ENCODE measurements at regions not wholly inside any gene's neighbourhood (a gene's known extent, or its start where the extent isn't known, plus 50 kb on each side); places are given as distances from the start of the nearest gene placed in this dataset.

DNA sequence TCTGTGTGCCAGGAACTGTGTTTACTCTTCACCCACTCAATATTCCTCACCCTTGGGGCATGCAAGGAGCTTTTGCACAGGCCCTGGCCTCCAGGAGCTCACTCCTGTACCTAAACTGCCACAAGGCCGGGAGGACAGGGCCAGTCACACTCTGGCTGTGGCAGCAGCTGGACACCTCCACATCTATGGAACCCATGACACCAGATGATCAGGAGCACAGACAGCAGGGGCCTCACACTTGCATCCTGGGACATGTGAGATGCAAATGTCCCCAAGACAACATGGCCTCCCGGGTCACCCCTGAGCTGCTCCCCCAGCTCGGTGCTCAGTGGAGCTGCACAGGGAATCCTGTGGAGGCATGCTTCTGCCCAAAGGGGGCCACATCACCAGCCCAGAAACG lies 61.8 kb upstream of the SLC66A3 start:
- Mint-ChIP-seq H3K36me3 (ENCODE audit: low read depth) (no peaks in the 10 kb centered on the region), H3K27me3 (no peaks in the 10 kb centered on the region), H3K4me1 (ENCODE audit: low read depth) (no peaks in the 10 kb centered on the region), H3K9me3 (no peaks in the 10 kb centered on the region), H3K4me3 (no peak overlapping the region), H3K27ac (no peak overlapping the region)
- Histone ChIP-seq H3K4me3 (ENCODE audit: low read length) (no peak overlapping the region), H3K4me1 (ENCODE audit: insufficient read depth, low read length) (no peaks in the 10 kb centered on the region), H3K27ac (ENCODE audit: low read depth in 1 of 2, low read length in 2 of 2) (no peak overlapping the region), H3K27me3 (ENCODE audit: control insufficient read depth in 1 of 2, insufficient read depth in 2 of 2, low read length in 2 of 2) (no peaks in the 10 kb centered on the region), H3K9me3 (ENCODE audit: control insufficient read depth in 1 of 2, insufficient read depth in 1 of 2, low read length in 2 of 2) (no peaks in the 10 kb centered on the region), H3K36me3 (ENCODE audit: insufficient read depth, low read length) (no peaks in the 10 kb centered on the region)
- DNase-seq = no peak
- ChIA-PET POLR2A (interaction anchor here (1.4 kb wide), 1 partner anchor 11 kb away, joined by 4 read pairs; no protein-coding TSS in a partner anchor), CTCF (no interaction called here)
- intact Hi-C loops (cut with DNase I, micrococcal nuclease) = no loop called here
- TF ChIP-seq, protein P1, sequence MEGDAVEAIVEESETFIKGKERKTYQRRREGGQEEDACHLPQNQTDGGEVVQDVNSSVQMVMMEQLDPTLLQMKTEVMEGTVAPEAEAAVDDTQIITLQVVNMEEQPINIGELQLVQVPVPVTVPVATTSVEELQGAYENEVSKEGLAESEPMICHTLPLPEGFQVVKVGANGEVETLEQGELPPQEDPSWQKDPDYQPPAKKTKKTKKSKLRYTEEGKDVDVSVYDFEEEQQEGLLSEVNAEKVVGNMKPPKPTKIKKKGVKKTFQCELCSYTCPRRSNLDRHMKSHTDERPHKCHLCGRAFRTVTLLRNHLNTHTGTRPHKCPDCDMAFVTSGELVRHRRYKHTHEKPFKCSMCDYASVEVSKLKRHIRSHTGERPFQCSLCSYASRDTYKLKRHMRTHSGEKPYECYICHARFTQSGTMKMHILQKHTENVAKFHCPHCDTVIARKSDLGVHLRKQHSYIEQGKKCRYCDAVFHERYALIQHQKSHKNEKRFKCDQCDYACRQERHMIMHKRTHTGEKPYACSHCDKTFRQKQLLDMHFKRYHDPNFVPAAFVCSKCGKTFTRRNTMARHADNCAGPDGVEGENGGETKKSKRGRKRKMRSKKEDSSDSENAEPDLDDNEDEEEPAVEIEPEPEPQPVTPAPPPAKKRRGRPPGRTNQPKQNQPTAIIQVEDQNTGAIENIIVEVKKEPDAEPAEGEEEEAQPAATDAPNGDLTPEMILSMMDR (IDR thresholded peaks at IDR 0.05) = no peak
- ATAC-seq (ENCODE audit: poor library complexity) = no peak

DNA sequence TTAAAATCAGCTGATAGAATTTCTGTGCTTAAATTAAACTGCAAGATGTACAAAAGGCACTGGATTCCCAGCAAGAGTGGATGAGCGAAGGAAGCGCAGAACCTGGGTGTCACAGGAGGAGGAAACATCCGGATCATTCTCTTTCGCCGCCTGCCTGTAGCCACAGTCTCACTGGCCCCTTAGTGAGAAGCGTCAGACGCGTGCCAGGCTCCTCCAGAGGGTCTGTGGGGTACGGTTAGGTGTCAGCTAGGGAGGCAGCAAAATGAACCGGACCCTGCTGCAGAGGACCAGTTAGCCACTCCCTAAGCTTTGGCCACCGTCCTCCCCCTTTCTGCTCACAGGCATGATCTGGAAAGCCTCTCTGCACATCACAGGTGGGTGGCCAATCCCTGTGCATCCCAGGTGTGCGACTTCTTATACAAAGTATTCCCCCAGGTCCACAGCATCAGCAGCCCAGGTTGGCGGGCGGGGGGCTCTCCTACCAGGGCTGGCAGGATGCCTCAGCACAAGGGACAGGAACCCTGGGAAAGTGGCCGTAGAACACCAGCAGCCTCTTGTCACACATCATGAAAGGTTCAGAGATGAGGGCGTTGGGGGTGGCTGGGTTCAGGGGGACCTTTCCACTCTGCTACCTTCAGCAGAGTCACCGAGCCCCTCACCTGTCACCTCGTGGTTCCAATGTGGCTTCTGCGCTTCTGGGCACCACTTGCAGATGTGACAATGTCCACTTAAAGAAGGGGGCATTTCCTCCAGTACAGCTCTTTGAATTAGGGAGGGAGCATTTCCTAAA lies 61.1 kb upstream of the SLC66A3 start:
- no peak for DNase-seq
- TF ChIP-seq, protein P1 (IDR thresholded peaks at IDR 0.05) = no peak
- H3K9me3 Mint-ChIP-seq = no peaks in the 10 kb centered on the region
- ATAC-seq (ENCODE audit: poor library complexity) = no peak
- ChIA-PET CTCF (no interaction called here), POLR2A (no interaction called here)
- Histone ChIP-seq H3K4me1 (ENCODE audit: insufficient read depth, low read length) (no peaks in the 10 kb centered on the region), H3K9me3 (ENCODE audit: control insufficient read depth in 1 of 2, insufficient read depth in 1 of 2, low read length in 2 of 2) (no peaks in the 10 kb centered on the region), H3K27me3 (ENCODE audit: control insufficient read depth in 1 of 2, insufficient read depth in 2 of 2, low read length in 2 of 2) (no peaks in the 10 kb centered on the region), H3K4me3 (ENCODE audit: low read length) (no peak overlapping the region), H3K36me3 (ENCODE audit: insufficient read depth, low read length) (no peaks in the 10 kb centered on the region), H3K27ac (ENCODE audit: low read depth in 1 of 2, low read length in 2 of 2) (no peak overlapping the region)
- no peak overlapping the region for H3K4me3 Mint-ChIP-seq
- intact Hi-C loops (cut with DNase I, micrococcal nuclease) = no loop called here
- H3K27ac Mint-ChIP-seq = no peak overlapping the region
- H3K36me3 Mint-ChIP-seq (ENCODE audit: low read depth) = no peaks in the 10 kb centered on the region
- no peaks in the 10 kb centered on the region for H3K27me3 Mint-ChIP-seq
- H3K4me1 Mint-ChIP-seq (ENCODE audit: low read depth) = no peaks in the 10 kb centered on the region

DNA sequence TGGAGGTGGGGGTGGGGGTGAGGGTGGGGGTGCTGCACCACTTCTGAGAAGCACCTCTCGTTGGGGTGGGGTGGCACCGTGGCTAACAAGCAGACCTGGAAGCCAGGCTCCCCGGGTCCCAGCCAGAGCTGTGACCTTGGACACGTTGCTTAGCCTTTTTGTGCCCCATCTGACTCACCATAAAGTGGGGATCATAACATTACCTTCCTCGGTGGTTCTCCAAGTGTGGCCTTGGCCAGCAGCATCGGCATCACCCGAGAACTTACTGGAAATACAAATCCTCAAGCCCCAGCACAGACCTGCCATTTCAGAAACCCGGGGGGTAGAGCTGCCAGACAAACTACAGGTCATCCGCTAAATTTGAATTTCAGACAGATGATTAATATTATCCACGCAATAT lies 58.7 kb upstream of the SLC66A3 start:
- no peaks in the 10 kb centered on the region for H3K4me1 Mint-ChIP-seq (ENCODE audit: low read depth)
- POLR2A ChIA-PET = no interaction called here
- CTCF ChIA-PET = no interaction called here
- Histone ChIP-seq H3K4me1 (ENCODE audit: insufficient read depth, low read length) (no peaks in the 10 kb centered on the region), H3K27me3 (ENCODE audit: control insufficient read depth in 1 of 2, insufficient read depth in 2 of 2, low read length in 2 of 2) (no peaks in the 10 kb centered on the region), H3K9me3 (ENCODE audit: control insufficient read depth in 1 of 2, insufficient read depth in 1 of 2, low read length in 2 of 2) (no peaks in the 10 kb centered on the region), H3K27ac (ENCODE audit: low read depth in 1 of 2, low read length in 2 of 2) (no peak overlapping the region), H3K36me3 (ENCODE audit: insufficient read depth, low read length) (no peaks in the 10 kb centered on the region), H3K4me3 (ENCODE audit: low read length) (no peak overlapping the region)
- TF ChIP-seq, protein P1 (IDR thresholded peaks at IDR 0.05) = no peak
- no peaks in the 10 kb centered on the region for H3K27me3 Mint-ChIP-seq
- intact Hi-C loops (cut with DNase I, micrococcal nuclease) = no loop called here
- no peak overlapping the region for H3K4me3 Mint-ChIP-seq
- no peak overlapping the region for H3K27ac Mint-ChIP-seq
- H3K36me3 Mint-ChIP-seq (ENCODE audit: low read depth) = no peaks in the 10 kb centered on the region
- no peaks in the 10 kb centered on the region for H3K9me3 Mint-ChIP-seq
- no peak for DNase-seq
- ATAC-seq (ENCODE audit: poor library complexity) = no peak
